Urinary bladder (tissue), 3 donors: ENCODE measurements at regions not wholly inside any gene's neighbourhood (a gene's known extent, or its start where the extent isn't known, plus 50 kb on each side); places are given as distances from the start of the nearest gene placed in this dataset.

ENCODE experiments used
- DNase-seq: peaks from one replicate; pipeline ENCODE4 v3.0.0-alpha.2; 2015; ENCODE audit errors: extremely low spot score
- H3K27ac ChIP-seq: one replicate; pipeline ENCODE4 v1.5.1; 2013; ENCODE audit warnings: low read depth, mild to moderate bottlenecking, moderate library complexity
- H3K36me3 ChIP-seq: one replicate; pipeline ENCODE4 v1.6.1; 2013; ENCODE audit warnings: mild to moderate bottlenecking, moderate library complexity; ENCODE audit not compliant: insufficient read depth
- H3K4me1 ChIP-seq: one replicate; pipeline ENCODE4 v1.6.1; 2013; ENCODE audit warnings: mild to moderate bottlenecking, moderate library complexity; ENCODE audit not compliant: insufficient read depth
- H3K4me3 ChIP-seq: one replicate; pipeline ENCODE4 v1.5.1; 2013; ENCODE audit warnings: low read depth, low read length
- WGBS: extraction: QIAGEN DNeasy Blood & Tissue Kit; methylation state at CpG from one replicate; pipeline ENCODE4 v1.1.7; 2013; 5-methylcytosine and 5-hydroxymethylcytosine counted together
- donor health status: healthy with polysubstance abuse.
- donor health status: healthy.

- Histone ChIP-seq H3K27ac (no peak overlapping the region), H3K4me1 (no peaks in the 10 kb centered on the region), H3K4me3 (no peak overlapping the region), H3K36me3 (no peaks in the 10 kb centered on the region)
- DNase-seq, result no peak
- 52% methylated on average over 5 of the region's 5 CpGs for WGBS
Measured at GRCh38 chr13:107562203-107562602, 653.1 kb downstream of the LIG4 start.

GRCh38 chr13:107554460-107554859 lies 660.9 kb downstream of the LIG4 start:
- WGBS, result 64% methylated on average over 5 of the region's 5 CpGs
- H3K4me3 ChIP-seq, result no peak overlapping the region

DNA sequence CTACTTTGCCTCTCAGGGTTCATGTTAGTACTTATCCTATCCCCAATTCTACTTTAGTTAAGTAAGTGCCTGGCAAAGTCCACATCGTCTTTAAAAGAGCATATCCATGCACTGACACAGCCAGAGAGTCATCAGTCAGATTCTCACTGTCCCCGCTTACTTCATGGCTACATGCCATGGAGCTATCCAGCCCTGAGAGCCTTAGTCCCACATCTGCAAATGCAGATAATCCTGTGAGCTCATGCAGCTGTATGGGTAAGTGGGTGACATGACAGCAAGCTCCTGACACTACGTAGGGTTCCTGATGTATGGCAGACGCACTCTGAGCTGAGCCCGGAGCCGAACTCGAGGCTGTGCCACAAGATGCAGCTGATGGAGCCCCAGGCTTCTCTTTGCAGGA lies 661.5 kb downstream of the LIG4 start:
- no peaks in the 10 kb centered on the region for H3K4me1 ChIP-seq
- no peaks in the 10 kb centered on the region for H3K36me3 ChIP-seq
- no peak overlapping the region for H3K4me3 ChIP-seq
- no peak for DNase-seq
- WGBS, result 37% methylated on average over 7 of the region's 7 CpGs
- H3K27ac ChIP-seq, result no peak overlapping the region

More at GRCh38 chr13:107554460-107554859, 660.9 kb downstream of the LIG4 start:
- Histone ChIP-seq H3K27ac (no peak overlapping the region), H3K36me3 (no peaks in the 10 kb centered on the region), H3K4me1 (no peaks in the 10 kb centered on the region)
- DNase-seq, result no peak

DNA sequence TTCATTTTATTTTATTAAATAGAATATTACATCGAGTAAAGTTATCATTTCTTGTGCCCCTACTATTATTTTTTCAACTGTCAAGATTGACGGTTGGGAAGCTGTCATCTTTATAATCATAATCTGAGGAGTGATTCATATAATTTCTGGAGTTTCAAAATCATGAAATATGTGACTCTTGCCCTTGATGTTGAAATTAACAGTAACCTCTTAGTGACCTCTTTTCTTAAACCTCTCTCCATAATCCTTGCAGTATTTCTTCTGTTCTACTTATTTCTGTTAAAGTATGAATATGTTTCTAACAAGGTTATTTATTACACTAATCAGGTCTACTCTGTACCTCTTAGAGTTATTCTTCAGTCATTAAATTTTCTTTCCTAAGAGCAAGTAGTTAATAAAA lies 663.8 kb downstream of the LIG4 start:
- Histone ChIP-seq H3K4me1 (no peaks in the 10 kb centered on the region), H3K27ac (no peak overlapping the region)
- WGBS, result 87% methylated on average over 2 of the region's 2 CpGs

DNA sequence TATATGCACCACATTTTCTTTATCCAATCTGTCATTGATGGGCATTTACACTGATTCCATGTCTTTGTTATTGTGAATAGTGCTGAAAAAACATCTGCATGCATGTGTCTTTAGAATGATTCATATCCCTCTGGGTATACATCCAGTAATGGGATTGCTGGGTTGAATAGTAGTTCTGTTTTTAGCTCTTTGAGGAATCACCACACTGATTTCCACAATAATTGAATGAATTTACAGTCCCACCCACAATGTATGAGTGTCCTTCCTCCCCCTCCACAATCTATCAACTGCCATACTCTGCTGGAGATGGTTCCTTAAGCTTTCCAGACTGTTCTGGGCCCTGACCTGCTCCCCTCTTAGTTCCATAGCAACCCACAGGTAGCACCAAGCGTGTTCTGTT lies 667.0 kb downstream of the LIG4 start:
- Histone ChIP-seq H3K27ac (no peak overlapping the region), H3K4me1 (no peaks in the 10 kb centered on the region), H3K36me3 (no peaks in the 10 kb centered on the region), H3K4me3 (no peak overlapping the region)
- DNase-seq, result no peak
- WGBS, result 69% methylated on average over 1 of the region's 1 CpG

More for the DNA sequence above, 663.8 kb downstream of the LIG4 start:
- Histone ChIP-seq H3K36me3 (no peaks in the 10 kb centered on the region), H3K4me3 (no peak overlapping the region)
- no peak for DNase-seq

- no peaks in the 10 kb centered on the region for H3K4me1 ChIP-seq
- WGBS, result 65% methylated on average over 5 of the region's 5 CpGs
- H3K4me3 ChIP-seq, result no peak overlapping the region
- no peak for DNase-seq
- H3K36me3 ChIP-seq, result no peaks in the 10 kb centered on the region
- no peak overlapping the region for H3K27ac ChIP-seq
Measured at GRCh38 chr13:107545946-107546502, 669.3 kb downstream of the LIG4 start.

DNA sequence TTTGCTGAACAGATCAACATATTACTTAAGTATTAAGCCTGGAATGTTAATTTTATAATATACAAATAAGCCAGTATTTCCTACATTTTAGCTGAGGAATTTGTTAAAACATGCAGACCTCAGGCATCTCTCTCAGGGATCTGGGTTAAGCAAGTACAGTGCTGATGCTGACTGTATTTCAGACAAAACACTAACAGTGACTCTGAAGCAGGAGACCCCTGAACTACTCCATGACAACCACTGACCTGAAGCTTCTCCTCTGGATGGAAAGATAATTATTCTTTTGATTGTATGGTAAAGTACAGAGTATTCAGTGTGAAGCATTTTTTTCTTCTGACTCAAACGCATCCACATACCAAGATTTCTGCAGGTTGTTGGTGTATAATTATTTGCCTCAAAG lies 680.8 kb downstream of the LIG4 start:
- DNase-seq, result no peak
- Histone ChIP-seq H3K4me3 (no peak overlapping the region), H3K36me3 (no peaks in the 10 kb centered on the region), H3K4me1 (no peaks in the 10 kb centered on the region), H3K27ac (no peak overlapping the region)
- 77% methylated on average over 1 of the region's 1 CpG for WGBS

DNA sequence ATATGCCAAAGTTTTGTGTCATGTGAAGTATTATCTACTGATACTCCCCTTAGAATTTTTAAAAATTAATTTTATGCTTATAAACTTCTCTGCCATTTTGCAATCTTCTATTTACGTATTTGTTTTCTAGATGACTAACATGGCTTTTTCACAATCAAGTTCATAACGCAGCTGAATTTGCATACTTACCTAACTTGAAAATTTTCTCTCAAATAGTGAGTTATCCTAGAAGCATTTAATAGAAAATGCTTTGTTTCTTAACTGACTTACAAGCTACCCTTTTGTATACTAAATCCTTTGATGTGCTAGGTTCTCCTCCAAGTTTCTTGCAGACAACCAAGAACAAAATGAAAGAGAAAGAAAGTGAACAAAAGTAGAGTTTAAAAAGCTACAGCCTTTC lies 683.5 kb downstream of the LIG4 start:
- 80% methylated on average over 2 of the region's 2 CpGs for WGBS
- no peak for DNase-seq
- no peaks in the 10 kb centered on the region for H3K36me3 ChIP-seq
- no peak overlapping the region for H3K4me3 ChIP-seq
- no peaks in the 10 kb centered on the region for H3K4me1 ChIP-seq
- H3K27ac ChIP-seq, result no peak overlapping the region

- DNase-seq, result no peak
- 76% methylated on average over 3 of the region's 3 CpGs for WGBS
- Histone ChIP-seq H3K27ac (no peak overlapping the region), H3K36me3 (no peaks in the 10 kb centered on the region), H3K4me3 (no peak overlapping the region), H3K4me1 (no peaks in the 10 kb centered on the region)
Measured at GRCh38 chr13:107531180-107531579, 684.2 kb downstream of the LIG4 start.

GRCh38 chr13:107529035-107529434 lies 686.3 kb downstream of the LIG4 start:
- Histone ChIP-seq H3K36me3 (no peaks in the 10 kb centered on the region), H3K4me3 (no peak overlapping the region), H3K27ac (no peak overlapping the region), H3K4me1 (no peaks in the 10 kb centered on the region)
- DNase-seq, result no peak
- 71% methylated on average over 4 of the region's 4 CpGs for WGBS

GRCh38 chr13:107518780-107519179 lies 696.6 kb downstream of the LIG4 start:
- H3K36me3 ChIP-seq, result no peaks in the 10 kb centered on the region

GRCh38 chr13:107518292-107518691 lies 697.0 kb downstream of the LIG4 start:
- Histone ChIP-seq H3K4me3 (no peak overlapping the region), H3K4me1 (no peaks in the 10 kb centered on the region), H3K36me3 (no peaks in the 10 kb centered on the region), H3K27ac (no peak overlapping the region)
- WGBS, result 48% methylated on average over 3 of the region's 3 CpGs
- no peak for DNase-seq

More at GRCh38 chr13:107518780-107519179, 696.6 kb downstream of the LIG4 start:
- DNase-seq, result no peak
- WGBS, result 88% methylated on average over 4 of the region's 4 CpGs
- Histone ChIP-seq H3K4me1 (no peaks in the 10 kb centered on the region), H3K27ac (no peak overlapping the region), H3K4me3 (no peak overlapping the region)

DNA sequence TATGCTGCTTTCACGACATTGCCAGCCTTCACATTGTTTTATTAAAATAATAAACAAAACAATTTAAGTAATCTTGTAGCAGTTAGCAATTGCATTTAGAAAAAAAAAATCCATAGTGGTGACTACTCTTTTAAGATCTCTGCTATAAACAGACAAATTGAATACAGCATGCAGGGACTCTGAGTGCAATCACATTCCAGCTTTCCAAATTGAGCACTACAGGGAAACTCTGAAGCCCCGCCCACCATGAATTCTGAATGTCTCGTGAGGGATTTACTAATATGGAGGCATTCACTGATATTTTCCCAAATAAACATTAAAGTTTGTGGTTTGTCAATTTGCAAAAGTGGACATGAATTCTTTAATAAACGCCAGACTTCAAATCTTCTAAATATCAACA lies 698.8 kb downstream of the LIG4 start:
- H3K27ac ChIP-seq, result no peak overlapping the region
- WGBS, result 75% methylated on average over 4 of the region's 4 CpGs
- H3K4me1 ChIP-seq, result no peaks in the 10 kb centered on the region
- DNase-seq, result no peak
- no peaks in the 10 kb centered on the region for H3K36me3 ChIP-seq
- H3K4me3 ChIP-seq, result no peak overlapping the region

DNA sequence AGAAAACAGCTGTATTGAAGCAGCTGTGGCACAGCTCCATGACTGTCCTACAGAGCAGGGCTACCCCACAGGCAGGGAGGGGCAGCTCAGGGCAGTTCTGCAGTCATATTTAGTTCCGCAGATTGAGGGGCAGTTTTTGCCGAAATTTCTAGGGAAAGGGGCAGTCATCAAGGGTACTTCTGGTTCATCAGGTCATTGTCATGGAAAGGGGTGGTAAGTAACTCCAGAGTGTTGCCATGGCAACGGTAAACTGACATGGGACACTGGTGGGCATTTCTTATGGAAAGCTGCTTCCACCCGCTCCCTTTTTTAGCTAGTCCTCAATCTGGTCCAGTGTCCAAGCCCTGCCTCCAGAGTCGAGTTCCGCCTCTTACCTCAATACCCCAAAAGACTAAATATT lies 702.8 kb downstream of the LIG4 start:
- Histone ChIP-seq H3K36me3 (no peaks in the 10 kb centered on the region), H3K4me3 (no peak overlapping the region), H3K27ac (no peak overlapping the region), H3K4me1 (no peaks in the 10 kb centered on the region)
- 90% methylated on average over 6 of the region's 6 CpGs for WGBS
- DNase-seq, result no peak

DNA sequence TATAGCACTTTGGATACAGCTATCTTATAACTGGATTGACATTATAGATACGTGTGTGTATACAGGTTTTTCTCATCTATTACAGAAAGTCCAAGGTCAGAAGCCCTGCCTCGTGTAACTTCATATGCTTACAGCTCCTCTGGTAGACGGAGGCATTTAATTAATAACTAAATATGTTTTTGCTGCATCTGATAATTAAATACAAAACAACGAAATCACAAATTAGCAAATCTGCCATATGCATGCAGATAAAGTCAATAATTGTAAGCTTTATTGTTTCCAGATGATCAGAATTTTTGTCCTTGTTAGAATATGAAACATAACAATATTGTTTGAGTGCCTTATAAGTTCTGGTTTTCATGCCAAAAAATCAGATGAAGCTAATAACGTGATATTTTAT lies 717.7 kb downstream of the LIG4 start:
- 66% methylated on average over 5 of the region's 5 CpGs for WGBS

More for the DNA sequence above, 717.7 kb downstream of the LIG4 start:
- DNase-seq, result no peak
- Histone ChIP-seq H3K4me1 (peaks cover 2% of the 10 kb centered on the region), H3K4me3 (no peak overlapping the region), H3K36me3 (no peaks in the 10 kb centered on the region), H3K27ac (no peak overlapping the region)
